GM04504 (cell line): ENCODE measurements at regions not wholly inside any gene's neighbourhood (a gene's known extent, or its start where the extent isn't known, plus 50 kb on each side); places are given as distances from the start of the nearest gene placed in this dataset.

Experiments
- DNase-seq: peaks from one replicate; pipeline ENCODE4 v3.0.0-alpha.2; 2012; ENCODE audit warnings: low read depth

- no peak for DNase-seq
Observed at GRCh38 chr2:8518979-8519668, 162.7 kb upstream of the ID2 start.

GRCh38 chr2:8520791-8521344, 161.0 kb upstream of the ID2 start:
- DNase-seq = no peak

- no peak for DNase-seq
Observed at GRCh38 chr2:8522687-8523086, 159.2 kb upstream of the ID2 start.

GRCh38 chr2:8524388-8524787, 157.5 kb upstream of the ID2 start:
- DNase-seq = no peak

- DNase-seq = no peak
Observed at GRCh38 chr2:8524823-8525222, 157.0 kb upstream of the ID2 start.

GRCh38 chr2:8525236-8525581, 156.6 kb upstream of the ID2 start:
- no peak for DNase-seq

- no peak for DNase-seq
Observed at GRCh38 chr2:8525582-8526402, 156.1 kb upstream of the ID2 start.

GRCh38 chr2:8526403-8526696, 155.5 kb upstream of the ID2 start:
- DNase-seq = no peak

GRCh38 chr2:8527031-8527430, 154.8 kb upstream of the ID2 start:
- no peak for DNase-seq

- DNase-seq = no peak
Observed at GRCh38 chr2:8527676-8528075, 154.2 kb upstream of the ID2 start.

GRCh38 chr2:8528863-8529262, 153.0 kb upstream of the ID2 start:
- DNase-seq = no peak

- DNase-seq = no peak
Observed at GRCh38 chr2:8529706-8530277, 152.1 kb upstream of the ID2 start.

- DNase-seq = no peak
Observed at GRCh38 chr2:8531481-8531880, 150.4 kb upstream of the ID2 start.

GRCh38 chr2:8532438-8532837, 149.4 kb upstream of the ID2 start:
- DNase-seq = no peak

GRCh38 chr2:8533923-8534322, 147.9 kb upstream of the ID2 start:
- DNase-seq = no peak

GRCh38 chr2:8534386-8534728, 147.5 kb upstream of the ID2 start:
- no peak for DNase-seq

GRCh38 chr2:8534729-8535468, 147.0 kb upstream of the ID2 start:
- no peak for DNase-seq

- no peak for DNase-seq
Observed at GRCh38 chr2:8535469-8535795, 146.4 kb upstream of the ID2 start.

- DNase-seq = no peak
Observed at GRCh38 chr2:8535821-8536685, 145.8 kb upstream of the ID2 start.

GRCh38 chr2:8536686-8537561, 144.9 kb upstream of the ID2 start:
- no peak for DNase-seq
